ENCODE measurements at regions not wholly inside any gene's neighbourhood (a gene's known extent, or its start where the extent isn't known, plus 50 kb on each side); places are given as distances from the start of the nearest gene placed in this dataset.

GRCh38 chr6:10190042-10190441, 224.8 kb downstream of the TFAP2A start:
- TF ChIP-seq CTCF (IDR thresholded peaks at IDR 0.05) (no peak), POLR2A (IDR thresholded peaks at IDR 0.05) (no peak)

Data from vagina (tissue), 2 donors.